ENCODE measurements at regions not wholly inside any gene's neighbourhood (a gene's known extent, or its start where the extent isn't known, plus 50 kb on each side); places are given as distances from the start of the nearest gene placed in this dataset.

DNA sequence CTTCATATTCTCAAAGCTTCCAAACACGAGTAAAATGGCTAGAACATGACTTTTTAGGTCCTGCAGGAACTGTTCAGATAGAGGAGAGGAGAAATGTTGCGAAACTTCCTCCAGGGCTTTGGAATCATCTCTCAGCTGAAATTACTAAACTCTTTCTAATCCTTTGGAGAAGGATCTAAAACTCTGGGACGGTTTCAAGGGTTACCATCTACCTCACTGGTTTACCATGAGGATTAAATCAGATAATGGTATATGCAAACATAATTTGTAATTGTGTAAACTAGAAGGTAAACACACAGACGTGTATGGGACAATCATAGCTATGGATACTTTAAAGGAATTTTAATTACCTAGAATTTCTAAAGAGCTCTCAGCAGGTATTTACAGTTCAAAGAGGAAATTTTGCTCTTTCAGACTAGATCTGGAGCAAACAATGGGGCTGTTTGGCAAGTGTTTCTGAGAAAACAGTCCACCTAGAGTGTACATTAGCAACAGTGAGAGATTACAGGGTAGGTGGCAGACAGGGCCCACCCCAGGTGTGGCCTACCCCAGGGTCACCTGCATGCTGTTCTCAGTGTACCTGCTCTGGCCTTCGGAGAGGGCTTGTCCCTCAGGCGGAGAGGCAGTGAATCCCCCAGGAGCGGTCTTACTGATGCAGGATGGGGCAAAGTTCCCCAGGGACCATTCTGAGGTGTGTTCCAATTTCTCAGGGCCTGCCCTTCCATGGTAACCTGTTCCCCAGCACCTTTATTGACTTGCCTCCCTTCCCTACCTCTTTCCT lies 124.7 kb upstream of the MAX start:
- TF ChIP-seq, protein P1, sequence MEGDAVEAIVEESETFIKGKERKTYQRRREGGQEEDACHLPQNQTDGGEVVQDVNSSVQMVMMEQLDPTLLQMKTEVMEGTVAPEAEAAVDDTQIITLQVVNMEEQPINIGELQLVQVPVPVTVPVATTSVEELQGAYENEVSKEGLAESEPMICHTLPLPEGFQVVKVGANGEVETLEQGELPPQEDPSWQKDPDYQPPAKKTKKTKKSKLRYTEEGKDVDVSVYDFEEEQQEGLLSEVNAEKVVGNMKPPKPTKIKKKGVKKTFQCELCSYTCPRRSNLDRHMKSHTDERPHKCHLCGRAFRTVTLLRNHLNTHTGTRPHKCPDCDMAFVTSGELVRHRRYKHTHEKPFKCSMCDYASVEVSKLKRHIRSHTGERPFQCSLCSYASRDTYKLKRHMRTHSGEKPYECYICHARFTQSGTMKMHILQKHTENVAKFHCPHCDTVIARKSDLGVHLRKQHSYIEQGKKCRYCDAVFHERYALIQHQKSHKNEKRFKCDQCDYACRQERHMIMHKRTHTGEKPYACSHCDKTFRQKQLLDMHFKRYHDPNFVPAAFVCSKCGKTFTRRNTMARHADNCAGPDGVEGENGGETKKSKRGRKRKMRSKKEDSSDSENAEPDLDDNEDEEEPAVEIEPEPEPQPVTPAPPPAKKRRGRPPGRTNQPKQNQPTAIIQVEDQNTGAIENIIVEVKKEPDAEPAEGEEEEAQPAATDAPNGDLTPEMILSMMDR (IDR thresholded peaks at IDR 0.05) = no peak
- no peak for TF ChIP-seq EP300 (IDR thresholded peaks at IDR 0.05)

All from esophagus muscularis mucosa (tissue), 3 donors.